GM18951 (cell line): ENCODE measurements at regions not wholly inside any gene's neighbourhood (a gene's known extent, or its start where the extent isn't known, plus 50 kb on each side); places are given as distances from the start of the nearest gene placed in this dataset.

Experiments used
- POLR2A ChIP-seq: IDR thresholded peaks from 4 replicates; pipeline ENCODE4 v1.6.1; 2011; ENCODE audit warnings: mild to moderate bottlenecking; ENCODE audit not compliant: insufficient read length, insufficient read depth; ENCODE audit errors: extremely low read depth
- in situ Hi-C: fragments of 300-500 bp; cut with MboI; formaldehyde crosslinking; loops from one replicate; pipeline ENCODE4 v1.12.0; 2022; ENCODE audit warnings: low sequenced_read_pairs, mixed read lengths, inconsistent platforms; ENCODE audit not compliant: unreplicated experiment

GRCh38 chr20:50309280-50309763 is 118.7 kb downstream of the CEBPB start:
- in situ Hi-C loops, result no loop called here
- no peak for TF ChIP-seq POLR2A

GRCh38 chr20:50309764-50310672 is 119.4 kb downstream of the CEBPB start:
- in situ Hi-C loops, result no loop called here
- TF ChIP-seq POLR2A, result no peak

- in situ Hi-C loops, result no loop called here
- TF ChIP-seq POLR2A, result no peak
Observed at GRCh38 chr20:50310673-50311051, 120.0 kb downstream of the CEBPB start.

GRCh38 chr20:50311308-50312001 is 120.8 kb downstream of the CEBPB start:
- TF ChIP-seq POLR2A, result no peak
- in situ Hi-C loops, result no loop called here

- in situ Hi-C loops, result no loop called here
- TF ChIP-seq POLR2A, result no peak
Observed at GRCh38 chr20:50312002-50312681, 121.5 kb downstream of the CEBPB start.

GRCh38 chr20:50312682-50313521 is 122.3 kb downstream of the CEBPB start:
- TF ChIP-seq POLR2A, result no peak
- in situ Hi-C loops, result no loop called here

- TF ChIP-seq POLR2A, result no peak
- in situ Hi-C loops, result no loop called here
Observed at GRCh38 chr20:50313522-50313820, 122.8 kb downstream of the CEBPB start.

- TF ChIP-seq POLR2A, result no peak
- in situ Hi-C loops, result no loop called here
Observed at GRCh38 chr20:50313827-50314677, 123.4 kb downstream of the CEBPB start.

GRCh38 chr20:50314678-50315335 is 124.2 kb downstream of the CEBPB start:
- no peak for TF ChIP-seq POLR2A
- in situ Hi-C loops, result no loop called here

- TF ChIP-seq POLR2A, result no peak
- in situ Hi-C loops, result no loop called here
Observed at GRCh38 chr20:50315586-50316551, 125.2 kb downstream of the CEBPB start.
